ENCODE measurements at regions not wholly inside any gene's neighbourhood (a gene's known extent, or its start where the extent isn't known, plus 50 kb on each side); places are given as distances from the start of the nearest gene placed in this dataset.
"Not testable (repeated sequence)": the region's sequence is repeated elsewhere in the genome, so short reads cannot be mapped to it uniquely, and the experiment has no call there.

DNA sequence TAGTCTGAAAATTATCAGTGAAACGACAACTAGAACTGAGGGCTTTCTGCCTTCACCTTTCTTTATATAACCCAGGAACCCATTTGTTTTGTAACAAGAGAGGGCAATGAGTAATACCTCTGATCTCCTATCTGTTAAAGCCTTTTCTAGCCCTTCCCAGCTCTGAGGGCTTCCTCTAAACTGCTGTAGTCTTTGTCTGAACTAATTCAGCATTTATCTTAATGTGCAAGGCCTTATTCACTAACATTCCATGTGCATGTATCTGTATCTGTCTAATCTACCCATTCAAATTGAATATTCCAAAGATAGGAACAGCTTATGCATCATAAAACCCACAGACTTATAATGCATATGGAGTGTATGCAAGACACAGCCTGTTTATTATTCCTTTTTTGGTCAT, 167.1 kb downstream of the LYPLAL1 start:
- no peak for DNase-seq

- DNase-seq = no peak
Measured at GRCh38 chr1:219339466-219339865, 165.8 kb downstream of the LYPLAL1 start.

GRCh38 chr1:219337588-219337987, 163.9 kb downstream of the LYPLAL1 start:
- no peak for DNase-seq

- no peak for DNase-seq
Measured at GRCh38 chr1:219333626-219334025, 159.9 kb downstream of the LYPLAL1 start.

DNA sequence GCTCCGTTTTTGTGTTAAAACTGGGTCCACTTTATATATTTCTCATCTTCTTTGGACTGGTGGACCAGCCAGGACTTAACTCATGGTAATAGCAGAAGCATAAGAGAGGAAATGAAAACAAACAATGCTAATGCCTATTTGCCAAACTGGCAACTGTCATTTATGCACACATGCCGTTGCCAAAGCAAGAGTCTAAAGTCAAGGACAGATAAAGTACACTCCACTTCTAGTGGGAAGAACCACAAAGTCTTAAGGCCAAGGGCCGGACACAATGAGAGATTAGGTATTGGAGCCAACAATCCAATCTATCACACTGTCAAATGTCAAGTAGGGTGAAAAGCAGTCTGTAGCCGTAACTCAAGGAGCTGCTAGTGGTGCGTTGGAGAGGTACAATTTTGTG, 157.7 kb downstream of the LYPLAL1 start:
- DNase-seq = no peak

- DNase-seq = no peak
Measured at GRCh38 chr1:219330669-219331068, 157.0 kb downstream of the LYPLAL1 start.

DNA sequence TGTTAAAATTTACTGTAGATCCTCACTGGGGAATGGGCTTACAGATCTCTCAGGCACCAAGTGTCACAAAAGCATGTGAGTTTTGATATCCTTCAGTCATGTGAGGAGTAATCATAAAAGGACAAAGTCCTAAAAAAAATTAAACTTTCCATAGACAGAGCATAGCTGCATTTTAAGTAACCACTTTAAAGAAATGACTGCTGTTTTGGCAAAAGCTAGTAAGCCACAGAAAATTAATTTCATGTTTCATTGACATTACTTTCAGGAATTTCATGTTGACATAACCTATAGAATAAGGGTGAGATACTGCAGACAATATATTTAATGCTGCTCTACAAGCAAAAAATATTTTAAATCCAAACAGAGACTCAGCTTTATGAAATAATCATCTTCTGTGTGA, 156.3 kb downstream of the LYPLAL1 start:
- no peak for DNase-seq

DNA sequence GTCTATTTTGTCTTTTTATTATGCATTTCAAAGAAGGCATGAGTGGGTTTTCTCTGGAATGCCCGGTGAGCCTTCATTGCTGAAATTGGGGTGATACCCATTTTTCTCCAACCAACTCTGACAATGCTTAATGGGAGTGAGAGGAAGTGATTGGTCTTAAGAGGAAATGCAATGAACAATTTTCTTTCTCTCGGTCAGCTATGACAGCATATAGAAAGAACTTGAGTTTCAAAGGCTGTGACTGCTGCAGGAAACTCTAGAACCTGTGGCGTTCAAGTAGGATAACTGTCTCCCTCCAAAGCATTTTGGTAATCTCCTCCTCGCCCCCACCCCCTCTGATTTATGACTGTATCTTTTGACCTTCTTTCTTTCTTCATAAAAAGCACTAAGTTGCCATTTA, 155.9 kb downstream of the LYPLAL1 start:
- no peak for DNase-seq

DNA sequence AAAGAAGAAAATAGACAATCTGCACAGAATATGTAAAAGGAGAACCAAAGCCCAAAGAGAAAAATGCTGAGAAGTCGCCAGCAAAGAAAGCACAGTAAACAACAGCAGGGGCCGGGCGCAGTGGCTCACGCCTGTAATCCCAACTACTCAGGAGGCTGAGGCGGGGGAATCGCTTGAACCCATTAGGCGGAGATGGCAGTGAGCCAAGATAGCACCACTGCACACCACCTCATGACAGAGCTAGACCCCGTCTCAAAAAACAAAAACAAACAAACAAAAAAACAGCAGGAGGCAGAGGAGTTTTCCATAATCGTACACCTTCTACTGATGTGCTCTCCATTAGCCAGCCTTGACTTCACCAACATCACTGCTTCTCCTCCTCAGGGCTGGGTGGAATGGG, 153.2 kb downstream of the LYPLAL1 start:
- no peak for DNase-seq

- DNase-seq = no peak
Measured at GRCh38 chr1:219325368-219325742, 151.7 kb downstream of the LYPLAL1 start.

DNA sequence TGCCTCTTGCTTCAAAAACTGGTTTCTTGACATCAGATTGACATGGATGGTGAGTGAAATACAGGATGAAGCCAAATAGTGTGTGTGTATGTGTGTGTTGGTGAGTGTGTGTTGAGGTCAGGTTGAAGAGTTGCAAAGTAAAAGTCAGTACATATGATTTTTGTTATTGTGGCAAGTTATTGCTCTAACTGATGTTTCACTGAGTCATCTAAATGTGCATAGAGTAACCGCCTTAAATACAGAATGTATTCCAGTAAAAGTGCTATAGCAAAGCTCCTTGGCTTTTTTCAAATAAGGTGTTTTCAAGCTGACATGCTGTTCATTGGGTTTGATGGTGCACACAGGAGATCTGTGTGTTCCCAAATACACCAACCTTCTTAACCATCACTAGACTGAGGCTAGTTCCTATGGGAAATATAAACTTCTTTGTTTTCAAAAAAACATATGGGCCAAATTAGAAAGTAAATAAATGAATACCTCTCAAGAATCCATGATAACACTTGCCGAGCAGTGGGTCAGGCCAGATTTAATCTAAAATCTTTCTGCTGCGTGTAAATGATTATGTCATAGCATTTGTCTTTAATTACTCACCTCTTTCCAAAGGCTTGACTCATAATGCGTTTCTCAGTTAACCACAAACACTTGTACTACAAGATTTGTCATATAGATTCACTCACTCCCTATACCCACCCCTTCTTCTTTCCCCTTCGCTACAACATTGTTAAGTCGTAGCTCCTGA, 151.1 kb downstream of the LYPLAL1 start:
- DNase-seq = no peak

- no peak for DNase-seq
Measured at GRCh38 chr1:219324171-219324570, 150.5 kb downstream of the LYPLAL1 start.

DNA sequence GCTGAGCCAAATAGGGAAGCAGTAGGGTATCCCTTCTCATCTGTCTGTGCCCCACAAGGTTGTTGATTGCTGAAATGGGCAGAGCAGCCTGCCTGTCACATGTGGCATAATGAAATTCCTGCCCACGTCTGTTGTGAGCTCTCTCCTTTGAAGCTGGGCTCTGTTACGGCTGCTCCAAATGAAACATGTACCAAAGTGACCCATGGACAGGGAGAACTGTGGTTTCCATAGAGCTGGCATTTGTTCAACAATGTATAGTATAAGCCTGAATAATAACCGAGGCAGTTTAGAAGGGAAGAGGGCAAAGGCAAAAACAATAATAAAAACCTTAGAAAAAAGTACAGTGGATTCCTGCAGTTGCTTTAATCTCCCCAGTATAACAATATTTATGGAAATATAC, 149.7 kb downstream of the LYPLAL1 start:
- no peak for DNase-seq

DNA sequence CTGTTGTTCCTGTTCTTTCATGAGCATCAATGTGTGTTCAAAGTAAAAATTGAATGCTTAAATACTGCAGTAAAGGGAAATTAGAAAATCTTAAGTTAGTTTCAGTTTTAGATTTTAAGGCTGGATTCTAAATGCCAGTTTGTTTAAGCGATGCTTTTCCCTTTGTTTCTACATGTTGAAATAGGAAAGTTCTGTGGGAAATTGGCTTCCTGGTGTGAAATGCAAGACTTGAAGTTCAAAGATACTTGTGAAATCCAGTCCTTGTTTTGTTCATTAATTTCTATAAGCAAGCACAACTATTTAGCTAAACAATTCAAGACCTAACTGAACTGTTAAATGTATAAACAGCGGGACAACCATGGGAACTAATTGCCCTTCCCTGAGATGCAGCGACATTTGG, 149.1 kb downstream of the LYPLAL1 start:
- no peak for DNase-seq

DNA sequence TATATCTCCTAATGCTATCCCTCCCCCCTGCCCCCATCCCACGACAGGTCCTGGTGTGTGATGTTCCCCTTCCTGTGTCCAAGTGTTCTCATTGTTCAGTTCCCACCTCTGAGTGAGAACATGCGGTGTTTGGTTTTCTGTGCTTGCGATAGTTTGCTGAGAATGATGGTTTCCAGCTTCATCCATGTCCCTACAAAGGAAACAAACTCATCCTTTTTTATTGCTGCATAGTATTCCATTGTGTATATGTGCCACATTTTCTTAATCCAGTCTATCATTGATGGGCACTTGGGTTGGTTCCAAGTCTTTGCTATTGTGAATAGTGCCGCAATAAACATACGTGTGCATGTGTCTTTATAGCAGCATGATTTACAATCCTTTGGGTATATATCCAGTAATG, 146.9 kb downstream of the LYPLAL1 start:
- DNase-seq = not testable (repeated sequence)

GRCh38 chr1:219318826-219319225, 145.1 kb downstream of the LYPLAL1 start:
- no peak for DNase-seq

DNA sequence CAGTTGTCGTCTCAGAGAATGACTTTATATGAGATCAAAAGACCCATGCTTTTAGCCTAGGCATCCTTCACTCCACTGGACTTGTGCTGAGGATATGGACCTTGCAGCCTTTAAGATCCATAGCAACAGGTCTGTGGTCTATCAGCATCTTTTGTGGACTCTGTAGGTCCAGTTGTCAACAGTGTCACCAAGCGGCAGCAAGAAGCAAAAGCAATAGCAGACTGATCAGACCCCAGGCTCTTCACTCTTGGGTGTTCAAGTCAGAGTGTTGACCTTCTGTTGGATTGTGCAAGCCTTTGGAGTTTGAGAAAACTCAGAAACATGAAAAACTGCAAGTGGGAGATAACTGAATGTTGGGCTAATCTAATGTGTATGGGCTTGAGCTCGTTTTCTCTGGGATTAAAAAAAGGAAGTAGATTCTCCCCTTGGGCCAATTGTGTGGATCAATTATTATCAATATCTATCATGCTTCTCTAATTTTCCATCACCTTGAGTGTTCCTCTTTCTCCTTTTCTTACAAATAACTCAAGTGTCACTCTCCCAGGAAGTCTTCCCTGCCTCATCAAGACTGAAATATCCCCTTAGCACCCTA, 144.2 kb downstream of the LYPLAL1 start:
- no peak for DNase-seq

GRCh38 chr1:219316066-219316465, 142.4 kb downstream of the LYPLAL1 start:
- DNase-seq = no peak

- no peak for DNase-seq
Measured at GRCh38 chr1:219313961-219314360, 140.3 kb downstream of the LYPLAL1 start.

DNA sequence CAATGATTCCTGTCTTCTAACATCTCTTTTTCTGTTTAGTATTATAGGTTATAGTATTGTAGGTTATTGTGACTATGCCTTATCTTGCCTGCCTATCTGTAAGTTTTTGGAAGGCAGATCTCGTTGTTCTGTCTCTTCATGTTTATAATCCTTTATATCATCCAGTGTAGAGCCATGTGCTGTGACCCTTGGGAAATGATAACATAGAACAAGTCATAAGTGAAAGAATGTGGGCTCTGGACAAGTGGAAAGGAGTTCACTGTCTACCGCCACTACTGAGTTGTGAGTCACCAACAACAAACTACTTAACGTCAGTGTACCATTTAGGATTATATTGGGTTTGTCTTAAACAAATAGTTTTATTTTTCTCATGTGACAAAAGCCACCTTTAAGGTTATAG, 139.3 kb downstream of the LYPLAL1 start:
- no peak for DNase-seq

DNA sequence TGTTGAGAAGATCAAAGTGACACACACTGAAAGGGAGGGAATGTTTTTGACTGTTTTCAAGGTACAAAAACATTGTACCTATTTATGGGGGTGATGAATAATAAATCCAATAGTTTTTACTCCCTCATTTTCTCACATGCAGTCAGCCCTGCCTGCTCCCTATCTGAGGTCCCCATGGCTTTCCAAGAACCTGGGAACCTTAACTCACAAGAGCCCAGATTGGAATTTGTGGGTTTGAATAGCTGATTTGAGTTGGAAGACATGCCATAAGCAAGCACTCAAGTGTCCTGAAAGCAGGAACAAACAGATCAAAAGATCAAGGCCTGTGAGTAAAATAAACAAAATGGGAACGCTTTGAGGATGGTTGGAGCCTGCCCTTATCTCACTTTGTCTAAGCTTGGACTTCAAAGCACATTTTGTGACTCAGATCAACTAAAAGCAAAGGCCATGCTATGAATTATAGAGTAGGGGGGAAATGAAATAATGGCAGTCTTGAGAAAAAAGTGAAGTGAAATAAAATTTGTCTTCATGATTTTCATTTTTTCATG, 136.6 kb downstream of the LYPLAL1 start:
- DNase-seq = no peak

DNA sequence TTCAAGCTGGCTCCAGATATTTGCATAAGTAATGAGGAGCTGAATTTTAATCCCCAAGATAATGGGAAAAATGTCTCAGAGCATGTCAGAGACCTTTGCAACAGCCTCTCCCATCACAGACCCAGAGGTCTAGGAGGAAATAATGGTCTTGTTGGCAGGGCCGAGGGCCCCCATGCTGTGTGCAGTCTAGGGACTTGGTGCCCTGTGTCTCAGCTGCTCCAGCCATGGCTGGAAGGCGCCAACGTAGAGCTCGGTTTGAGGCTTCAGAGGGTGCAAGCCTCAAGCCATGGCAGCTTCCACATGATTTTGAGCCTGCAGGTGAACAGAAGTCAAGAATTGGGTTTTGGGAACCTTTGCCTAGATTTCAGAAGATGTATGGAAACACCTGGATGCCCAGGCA, 134.7 kb downstream of the LYPLAL1 start:
- DNase-seq = no peak

DNA sequence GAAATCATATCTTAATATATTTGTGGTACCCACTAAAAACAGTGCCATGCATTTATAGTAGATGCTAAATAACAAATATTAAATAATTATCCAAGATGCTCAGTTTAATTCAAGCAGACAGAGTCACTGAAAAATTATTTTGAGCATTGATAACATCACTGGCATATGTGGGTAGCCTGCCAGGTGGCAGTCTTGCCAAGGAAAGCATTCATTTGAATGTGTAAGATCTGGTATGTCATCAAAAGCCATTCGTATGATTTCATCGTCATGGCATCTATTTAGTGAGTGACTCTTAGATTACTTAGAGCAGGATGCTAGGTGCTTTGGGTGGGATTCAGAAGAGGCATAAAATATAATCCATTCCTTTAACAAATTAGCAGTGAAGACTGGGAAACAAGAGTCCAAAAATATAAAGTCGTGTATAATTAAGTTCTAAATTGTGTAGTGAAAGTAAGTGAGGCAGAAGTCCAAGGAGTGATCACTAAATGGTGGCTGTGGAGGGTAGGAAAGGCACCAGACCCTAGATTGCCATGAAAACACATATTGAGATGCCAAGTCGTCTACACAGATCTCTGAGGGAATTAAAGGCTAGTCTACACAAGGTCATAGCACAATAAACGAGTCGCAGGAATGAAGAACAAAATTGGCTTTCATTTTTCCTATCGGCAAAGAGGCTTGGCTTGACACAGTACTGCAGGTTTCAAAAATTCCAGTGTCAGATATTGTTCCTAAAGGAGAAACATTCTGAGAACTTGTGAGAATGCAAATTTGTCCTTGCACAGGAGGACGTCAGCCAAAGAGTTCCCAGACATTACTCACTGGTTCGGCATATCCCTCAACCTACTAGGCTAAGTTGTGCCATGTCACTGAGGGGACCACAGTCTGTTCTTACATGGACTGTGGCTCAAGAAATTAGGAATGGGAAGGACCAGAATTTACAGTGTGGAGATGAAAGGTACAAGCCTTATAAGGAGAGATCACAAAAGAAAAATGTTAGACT, 130.8 kb downstream of the LYPLAL1 start:
- no peak for DNase-seq
